ENCODE measurements at regions not wholly inside any gene's neighbourhood (a gene's known extent, or its start where the extent isn't known, plus 50 kb on each side); places are given as distances from the start of the nearest gene placed in this dataset.
"Not testable (repeated sequence)": the region's sequence is repeated elsewhere in the genome, so short reads cannot be mapped to it uniquely, and the experiment has no call there.

GRCh38 chr17:27082023-27082774 lies 211.7 kb upstream of the WSB1 start:
- TF ChIP-seq CTCF (conservative IDR thresholded peaks at IDR 0.05) = no peak
- H3K27ac ChIP-seq = no peak overlapping the region

- no peak for TF ChIP-seq CTCF (conservative IDR thresholded peaks at IDR 0.05)
- no peak overlapping the region for H3K27ac ChIP-seq
These were observed 211.1 kb upstream of the WSB1 start for GRCh38 chr17:27082775-27083154.

GRCh38 chr17:27083408-27084185 lies 210.3 kb upstream of the WSB1 start:
- H3K27ac ChIP-seq = no peak overlapping the region
- TF ChIP-seq CTCF (conservative IDR thresholded peaks at IDR 0.05) = no peak

GRCh38 chr17:27085517-27085916 lies 208.4 kb upstream of the WSB1 start:
- H3K27ac ChIP-seq = no peak overlapping the region
- no peak for TF ChIP-seq CTCF (conservative IDR thresholded peaks at IDR 0.05)

- H3K27ac ChIP-seq = no peak overlapping the region
- TF ChIP-seq CTCF (conservative IDR thresholded peaks at IDR 0.05) = no peak
These were observed 207.4 kb upstream of the WSB1 start for GRCh38 chr17:27086526-27086925.

- no peak overlapping the region for H3K27ac ChIP-seq
- TF ChIP-seq CTCF (conservative IDR thresholded peaks at IDR 0.05) = no peak
These were observed 205.8 kb upstream of the WSB1 start for GRCh38 chr17:27087935-27088766.

- TF ChIP-seq CTCF (conservative IDR thresholded peaks at IDR 0.05) = no peak
- H3K27ac ChIP-seq = no peak overlapping the region
These were observed 205.2 kb upstream of the WSB1 start for GRCh38 chr17:27088767-27089078.

GRCh38 chr17:27089079-27089928 lies 204.6 kb upstream of the WSB1 start:
- H3K27ac ChIP-seq = not testable (repeated sequence)

All from VCaP (cell line).